Right lobe of liver (tissue), 6 donors: ENCODE measurements at regions not wholly inside any gene's neighbourhood (a gene's known extent, or its start where the extent isn't known, plus 50 kb on each side); places are given as distances from the start of the nearest gene placed in this dataset.

Experiments
- ATAC-seq, 4 donors: fragments of 200-7000 bp; cut with Tn5 transposase; one replicate each; pipeline ENCODE4 v1.9.1; 2020; ENCODE audit warnings: mild to moderate bottlenecking in 4 of 4, moderate library complexity in 4 of 4
- DNase-seq, 3 donors: peaks; one replicate each; pipeline ENCODE4 v3.0.0-alpha.2; 2020
- H3K27ac ChIP-seq, 3 donors: fragments of 200-600 bp; one replicate each; pipeline ENCODE4 v1.8.0; 2022
- H3K27me3 ChIP-seq, 2 donors: fragments of 200-600 bp; one replicate each; pipeline ENCODE4 v1.8.0; 2022
- H3K36me3 ChIP-seq, 4 donors: fragments of 200-600 bp; sonication (generic) in 1 of 4; one replicate each; pipeline versions ENCODE4 v1.5.1 to v1.8.0; 2017 to 2022; ENCODE audit warnings: control low read depth in 1 of 4
- H3K4me1 ChIP-seq, 4 donors: fragments of 200-600 bp; sonication (generic) in 1 of 4; one replicate each; pipeline versions ENCODE4 v1.5.1 to v1.8.0; 2017 to 2022; ENCODE audit warnings: control low read depth in 1 of 4
- H3K4me3 ChIP-seq, 3 donors: fragments of 200-600 bp; one replicate each; pipeline ENCODE4 v1.8.0; 2022
- H3K9me3 ChIP-seq, 4 donors: fragments of 200-600 bp; sonication (generic) in 1 of 4; one replicate each; pipeline versions ENCODE4 v1.5.1 to v1.8.0; 2017 to 2022; ENCODE audit warnings: control low read depth in 1 of 4
- CTCF ChIP-seq, 4 donors: fragments of 200-600 bp in 3 of 4; fragments of 450-650 bp in 1 of 4; IDR thresholded peaks; one replicate each; pipeline versions ENCODE4 v1.5.1 to v1.8.0; 2016 to 2022; ENCODE audit warnings: antibody characterized with exemption in 4 of 4, mild to moderate bottlenecking in 2 of 4
- POLR2A ChIP-seq: fragments of 450-650 bp; IDR thresholded peaks from one replicate; pipeline ENCODE4 v1.6.1; 2017; ENCODE audit warnings: antibody characterized with exemption, mild to moderate bottlenecking
- WGBS: methylation state at CpG from one replicate; pipeline ENCODE4 v1.1.6; 2018; ENCODE audit warnings: low coverage, low lambda C conversion rate; ENCODE audit not compliant: insufficient coverage; ENCODE audit errors: missing lambda C conversion rate; 5-methylcytosine and 5-hydroxymethylcytosine counted together
- intact Hi-C, 2 donors: fragments of 100-400 bp; cut with DNase I; formaldehyde crosslinking; loops; one replicate each; pipeline versions ENCODE4 v1.11.2 to v1.14.1; 2022
- donor health status: DM: no; HTN: yes; CAD: no.
- donor health status: DM: no; HTN: no; CAD: no.
- donor health status: DM: no; HTN: no; CAD: no.
- donor health status: DM: no; HTN: yes; CAD: no.
- donor health status: DM: no; HTN: yes; CAD: no.

GRCh38 chr10:81792729-81793128 is 82.3 kb upstream of the NRG3 start:
- ATAC-seq (no peak), DNase-seq (no peak)
- 65% methylated on average over 2 of the region's 2 CpGs for WGBS
- Histone ChIP-seq H3K36me3 (no peaks in the 10 kb centered on the region), H3K4me1 (no peaks in the 10 kb centered on the region), H3K27ac (no peak overlapping the region), H3K9me3 (no peaks in the 10 kb centered on the region), H3K4me3 (no peak overlapping the region), H3K27me3 (no peaks in the 10 kb centered on the region)
- TF ChIP-seq CTCF (IDR thresholded peaks at IDR 0.05) (no peak), POLR2A (no peak)
- intact Hi-C loops, result no loop called here

- 16% methylated on average over 3 of the region's 3 CpGs for WGBS
- Histone ChIP-seq H3K27me3 (no peaks in the 10 kb centered on the region), H3K4me3 (no peak overlapping the region), H3K4me1 (no peaks in the 10 kb centered on the region), H3K9me3 (no peaks in the 10 kb centered on the region), H3K36me3 (no peaks in the 10 kb centered on the region), H3K27ac (no peak overlapping the region)
- intact Hi-C loops, result no loop called here
- ATAC-seq (no peak), DNase-seq (no peak)
- TF ChIP-seq POLR2A, result no peak
- no peak for TF ChIP-seq CTCF (IDR thresholded peaks at IDR 0.05)
Observed at GRCh38 chr10:81806842-81807241, 68.2 kb upstream of the NRG3 start.

GRCh38 chr10:81814842-81815241 is 60.2 kb upstream of the NRG3 start:
- TF ChIP-seq CTCF (IDR thresholded peaks at IDR 0.05) (no peak), POLR2A (no peak)
- Histone ChIP-seq H3K4me1 (no peaks in the 10 kb centered on the region), H3K9me3 (no peaks in the 10 kb centered on the region), H3K36me3 (no peaks in the 10 kb centered on the region), H3K27ac (no peak overlapping the region), H3K4me3 (no peak overlapping the region), H3K27me3 (no peaks in the 10 kb centered on the region)
- DNase-seq (no peak), ATAC-seq (no peak)
- intact Hi-C loops, result no loop called here
- 64% methylated on average over 2 of the region's 2 CpGs for WGBS

GRCh38 chr10:81817596-81818170 is 57.3 kb upstream of the NRG3 start:
- Histone ChIP-seq H3K4me1 (no peaks in the 10 kb centered on the region), H3K4me3 (no peak overlapping the region), H3K9me3 (no peaks in the 10 kb centered on the region), H3K27me3 (no peaks in the 10 kb centered on the region), H3K27ac (no peak overlapping the region), H3K36me3 (no peaks in the 10 kb centered on the region)
- ATAC-seq (no peak), DNase-seq (no peak)
- TF ChIP-seq CTCF (IDR thresholded peaks at IDR 0.05), result no peak
- TF ChIP-seq POLR2A, result no peak
- WGBS, result 54% methylated on average over 9 of the region's 9 CpGs
- intact Hi-C loops, result no loop called here

- no peak for TF ChIP-seq POLR2A
- peak in 1 of 4 donors; percentile 12 for TF ChIP-seq CTCF (IDR thresholded peaks at IDR 0.05)
- peak in 1 of 4 donors; percentile 57 for ATAC-seq
- Histone ChIP-seq H3K9me3 (no peaks in the 10 kb centered on the region), H3K4me3 (no peak overlapping the region), H3K4me1 (no peaks in the 10 kb centered on the region), H3K27me3 (no peaks in the 10 kb centered on the region), H3K36me3 (no peaks in the 10 kb centered on the region), H3K27ac (no peak overlapping the region)
- DNase-seq, result no peak
- intact Hi-C loops, result no loop called here
- 6% methylated on average over 1 of the region's 1 CpG for WGBS
Observed at GRCh38 chr10:81820418-81820817, 54.6 kb upstream of the NRG3 start.
